ENCODE measurements at regions not wholly inside any gene's neighbourhood (a gene's known extent, or its start where the extent isn't known, plus 50 kb on each side); places are given as distances from the start of the nearest gene placed in this dataset.

DNA sequence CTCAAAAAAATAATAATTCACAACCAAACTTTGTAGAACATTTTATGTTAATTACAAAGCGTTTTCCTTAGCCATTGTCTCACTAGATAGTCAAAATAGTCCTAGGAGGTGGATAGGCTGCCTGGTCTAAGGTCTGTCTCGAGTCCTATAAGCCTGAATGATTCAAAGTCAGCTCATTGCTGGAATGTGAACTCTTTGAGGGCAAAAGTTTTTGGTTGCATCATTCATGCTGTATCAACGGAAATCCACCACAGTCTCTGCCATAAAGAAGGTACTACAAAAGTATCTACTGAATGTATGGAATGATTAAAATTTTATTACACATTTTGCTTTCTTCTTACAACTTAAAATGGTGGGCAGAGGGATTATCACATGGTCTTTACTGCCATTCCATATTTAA is 387.3 kb upstream of the RARB start:
- TF ChIP-seq, protein P1, sequence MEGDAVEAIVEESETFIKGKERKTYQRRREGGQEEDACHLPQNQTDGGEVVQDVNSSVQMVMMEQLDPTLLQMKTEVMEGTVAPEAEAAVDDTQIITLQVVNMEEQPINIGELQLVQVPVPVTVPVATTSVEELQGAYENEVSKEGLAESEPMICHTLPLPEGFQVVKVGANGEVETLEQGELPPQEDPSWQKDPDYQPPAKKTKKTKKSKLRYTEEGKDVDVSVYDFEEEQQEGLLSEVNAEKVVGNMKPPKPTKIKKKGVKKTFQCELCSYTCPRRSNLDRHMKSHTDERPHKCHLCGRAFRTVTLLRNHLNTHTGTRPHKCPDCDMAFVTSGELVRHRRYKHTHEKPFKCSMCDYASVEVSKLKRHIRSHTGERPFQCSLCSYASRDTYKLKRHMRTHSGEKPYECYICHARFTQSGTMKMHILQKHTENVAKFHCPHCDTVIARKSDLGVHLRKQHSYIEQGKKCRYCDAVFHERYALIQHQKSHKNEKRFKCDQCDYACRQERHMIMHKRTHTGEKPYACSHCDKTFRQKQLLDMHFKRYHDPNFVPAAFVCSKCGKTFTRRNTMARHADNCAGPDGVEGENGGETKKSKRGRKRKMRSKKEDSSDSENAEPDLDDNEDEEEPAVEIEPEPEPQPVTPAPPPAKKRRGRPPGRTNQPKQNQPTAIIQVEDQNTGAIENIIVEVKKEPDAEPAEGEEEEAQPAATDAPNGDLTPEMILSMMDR (conservative IDR thresholded peaks at IDR 0.05; ENCODE audit: low read depth, low read length) = no peak
- no peak for TF ChIP-seq RFX5 (IDR thresholded peaks at IDR 0.05; ENCODE audit: low read depth, low read length)
- no peak for TF ChIP-seq POLR2A (IDR thresholded peaks at IDR 0.05; ENCODE audit: low read depth, low read length)
- TF ChIP-seq RCOR1 (IDR thresholded peaks at IDR 0.05; ENCODE audit: insufficient replicate concordance, low read length) = no peak
- TF ChIP-seq RAD21 (IDR thresholded peaks at IDR 0.05; ENCODE audit: low read length) = no peak
- no peak for TF ChIP-seq SMC3 (IDR thresholded peaks at IDR 0.05; ENCODE audit: low read depth, low read length)
- TF ChIP-seq, protein P2, sequence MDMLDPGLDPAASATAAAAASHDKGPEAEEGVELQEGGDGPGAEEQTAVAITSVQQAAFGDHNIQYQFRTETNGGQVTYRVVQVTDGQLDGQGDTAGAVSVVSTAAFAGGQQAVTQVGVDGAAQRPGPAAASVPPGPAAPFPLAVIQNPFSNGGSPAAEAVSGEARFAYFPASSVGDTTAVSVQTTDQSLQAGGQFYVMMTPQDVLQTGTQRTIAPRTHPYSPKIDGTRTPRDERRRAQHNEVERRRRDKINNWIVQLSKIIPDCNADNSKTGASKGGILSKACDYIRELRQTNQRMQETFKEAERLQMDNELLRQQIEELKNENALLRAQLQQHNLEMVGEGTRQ (IDR thresholded peaks at IDR 0.05; ENCODE audit: low read depth, low read length) = no peak
- no peak for TF ChIP-seq CEBPB (IDR thresholded peaks at IDR 0.05; ENCODE audit: low read depth, low read length)
- TF ChIP-seq FOS (IDR thresholded peaks at IDR 0.05; ENCODE audit: low read depth, low read length) = no peak
- no peak for TF ChIP-seq BHLHE40 (IDR thresholded peaks at IDR 0.05; ENCODE audit: low read depth, low read length)
- TF ChIP-seq MXI1 (IDR thresholded peaks at IDR 0.05; ENCODE audit: borderline replicate concordance, low read depth, low read length) = no peak
- no peak for TF ChIP-seq NFE2L2 (IDR thresholded peaks at IDR 0.05; ENCODE audit: low read depth, low read length)
